GM12872 (cell line): ENCODE measurements at regions not wholly inside any gene's neighbourhood (a gene's known extent, or its start where the extent isn't known, plus 50 kb on each side); places are given as distances from the start of the nearest gene placed in this dataset.

ENCODE experiments used
- CTCF ChIP-seq: IDR thresholded peaks from 3 replicates; pipeline ENCODE4 v1.5.1; 2011; ENCODE audit warnings: low read depth, mild to moderate bottlenecking, low read length, moderate library complexity; ENCODE audit not compliant: insufficient read depth

GRCh38 chr13:82323101-82323500 is 1559.2 kb downstream of the SLITRK1 start:
- TF ChIP-seq CTCF = no peak

GRCh38 chr13:82305588-82305987 is 1576.7 kb downstream of the SLITRK1 start:
- no peak for TF ChIP-seq CTCF

- TF ChIP-seq CTCF = no peak
Observed at GRCh38 chr13:82298106-82298505, 1584.2 kb downstream of the SLITRK1 start.

GRCh38 chr13:82294226-82294625 is 1588.0 kb downstream of the SLITRK1 start:
- TF ChIP-seq CTCF = no peak

- no peak for TF ChIP-seq CTCF
Observed at GRCh38 chr13:82292334-82292733, 1589.9 kb downstream of the SLITRK1 start.

- TF ChIP-seq CTCF = no peak
Observed at GRCh38 chr13:82291852-82292251, 1590.4 kb downstream of the SLITRK1 start.

GRCh38 chr13:82275644-82276043 is 1606.6 kb downstream of the SLITRK1 start:
- TF ChIP-seq CTCF = no peak

GRCh38 chr13:82259284-82259683 is 1623.0 kb downstream of the SLITRK1 start:
- TF ChIP-seq CTCF = no peak
